T-helper 1 cell treated with Interleukin-12 subunit alpha and Interleukin-12 subunit beta and Interleukin-4 antibody, amounts not matched to agents 30 ng/mL and 1 ng/mL, for 36 hours (primary cell): ENCODE measurements at regions not wholly inside any gene's neighbourhood (a gene's known extent, or its start where the extent isn't known, plus 50 kb on each side); places are given as distances from the start of the nearest gene placed in this dataset.
"Not testable (repeated sequence)": the region's sequence is repeated elsewhere in the genome, so short reads cannot be mapped to it uniquely, and the experiment has no call there.

Experiments
- intact Hi-C: fragments of 100-400 bp; cut with micrococcal nuclease; formaldehyde crosslinking; loops from one replicate; pipeline ENCODE4 v1.15.1; 2024

DNA sequence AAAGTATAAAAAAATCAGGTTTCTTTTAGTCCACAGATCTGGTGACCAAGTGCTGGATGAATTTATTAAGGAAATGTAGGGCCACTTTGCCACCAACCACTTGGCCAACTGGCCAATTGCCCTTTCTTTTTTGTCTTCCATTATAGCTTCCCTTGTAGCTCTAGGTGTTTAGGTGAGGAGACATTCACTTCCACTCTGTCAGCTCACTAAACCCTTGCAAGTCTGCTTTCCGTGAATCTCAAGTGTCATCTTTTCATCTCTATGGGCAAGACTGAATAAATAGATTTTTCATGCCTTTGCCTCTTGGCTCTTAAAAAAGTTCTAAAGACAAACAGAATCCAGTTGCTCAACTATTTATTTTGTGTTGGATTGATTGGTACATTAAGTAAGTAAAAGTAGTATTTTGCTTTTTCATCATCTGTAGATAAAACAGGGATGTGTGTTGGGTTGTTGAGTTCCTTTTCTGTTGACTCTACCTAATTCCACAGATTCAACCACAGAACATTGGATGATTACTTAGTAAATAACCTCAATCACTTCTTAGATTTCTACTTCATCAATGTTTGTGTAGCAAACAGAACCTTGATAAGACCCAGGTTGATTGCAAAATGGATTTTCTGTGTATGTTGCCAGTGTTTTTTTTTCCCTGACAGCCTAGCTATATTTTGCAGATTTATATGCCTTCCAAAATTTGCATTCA is 68.1 kb upstream of the GRXCR1 start:
- intact Hi-C loops = no loop called here

DNA sequence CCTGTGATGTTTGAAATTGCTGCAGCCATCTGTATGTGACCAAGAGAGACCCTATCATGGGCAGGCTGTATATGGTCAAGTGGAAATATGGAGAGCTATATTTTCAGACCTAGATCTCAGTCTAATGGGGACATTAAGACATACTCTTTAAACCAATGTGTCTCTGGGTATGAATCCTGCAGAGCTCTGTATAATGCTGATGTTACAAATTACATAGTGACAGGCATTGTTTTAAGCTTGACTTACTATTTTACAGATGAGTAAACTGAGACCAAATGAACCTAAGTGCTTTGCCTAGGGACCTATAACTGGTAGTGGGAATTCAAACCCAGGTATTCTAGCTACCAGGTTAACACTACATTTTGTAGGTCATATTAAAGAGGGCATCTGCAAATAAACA is 71.3 kb upstream of the GRXCR1 start:
- intact Hi-C loops = no loop called here

DNA sequence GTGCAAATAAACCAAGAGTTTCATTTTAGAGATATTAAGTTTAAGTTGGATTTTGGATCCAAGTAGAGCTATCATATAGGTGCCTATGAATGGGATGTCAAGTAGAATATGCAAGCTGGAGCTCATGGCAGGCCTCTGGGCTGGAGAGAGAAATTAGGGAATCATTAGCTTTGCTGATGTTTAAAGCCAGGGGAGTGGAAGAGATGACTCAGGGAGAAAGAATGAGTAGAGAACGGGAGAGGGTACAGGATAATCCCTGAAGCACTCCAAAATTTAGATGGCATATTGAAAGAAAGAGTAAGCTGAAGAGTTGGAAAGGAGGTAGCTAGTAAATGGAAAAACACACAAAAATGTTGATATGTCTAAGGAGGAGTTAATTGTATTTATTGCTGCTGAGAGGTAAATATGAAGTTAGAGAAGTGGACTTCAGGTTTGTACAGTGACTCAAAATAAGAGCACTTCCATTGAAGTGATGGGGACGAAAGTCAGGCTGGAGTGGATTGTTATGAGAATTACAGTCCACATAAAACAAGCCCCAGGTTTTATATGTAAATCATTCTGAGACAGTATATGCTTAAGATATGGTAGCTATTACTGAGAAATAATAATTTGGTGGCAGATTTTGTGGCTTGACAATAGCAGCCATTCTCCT is 72.5 kb upstream of the GRXCR1 start:
- intact Hi-C loops = loop anchor here (2.0 kb wide), 1 partner anchor 251 kb away; no protein-coding TSS in a partner anchor

- intact Hi-C loops = loop anchor here (1.0 to 2.0 kb wide), 2 partner anchors 46 to 249 kb away; no protein-coding TSS in a partner anchor
Observed at GRCh38 chr4:42817913-42818312, 74.6 kb upstream of the GRXCR1 start.

DNA sequence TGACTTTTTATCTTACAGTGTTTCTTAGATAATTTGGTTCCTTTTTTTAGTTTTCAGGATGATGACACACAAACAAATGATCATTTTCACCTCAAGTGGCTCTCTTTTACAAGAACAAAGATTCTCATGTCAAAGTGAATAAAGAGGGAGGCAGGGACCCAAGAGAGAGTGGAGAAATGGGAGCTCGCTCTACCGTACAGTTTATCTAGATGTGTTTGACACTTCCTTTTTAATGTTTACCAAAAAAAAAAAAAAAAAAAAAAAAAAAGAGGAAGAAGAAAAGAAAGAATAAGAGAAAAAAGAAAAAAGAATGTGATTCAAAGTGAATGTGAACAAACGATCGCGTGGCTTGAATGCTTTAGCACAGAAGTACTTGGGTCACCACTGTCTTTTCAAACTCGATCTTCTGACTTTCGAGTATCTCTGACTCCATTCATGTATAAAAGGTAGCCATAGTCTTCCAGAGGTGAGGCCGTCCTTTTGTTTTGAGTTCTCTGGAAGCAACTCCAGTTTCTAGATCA is 75.6 kb upstream of the GRXCR1 start:
- intact Hi-C loops = loop anchor here (1.0 kb wide), 1 partner anchor 47 kb away; no protein-coding TSS in a partner anchor

DNA sequence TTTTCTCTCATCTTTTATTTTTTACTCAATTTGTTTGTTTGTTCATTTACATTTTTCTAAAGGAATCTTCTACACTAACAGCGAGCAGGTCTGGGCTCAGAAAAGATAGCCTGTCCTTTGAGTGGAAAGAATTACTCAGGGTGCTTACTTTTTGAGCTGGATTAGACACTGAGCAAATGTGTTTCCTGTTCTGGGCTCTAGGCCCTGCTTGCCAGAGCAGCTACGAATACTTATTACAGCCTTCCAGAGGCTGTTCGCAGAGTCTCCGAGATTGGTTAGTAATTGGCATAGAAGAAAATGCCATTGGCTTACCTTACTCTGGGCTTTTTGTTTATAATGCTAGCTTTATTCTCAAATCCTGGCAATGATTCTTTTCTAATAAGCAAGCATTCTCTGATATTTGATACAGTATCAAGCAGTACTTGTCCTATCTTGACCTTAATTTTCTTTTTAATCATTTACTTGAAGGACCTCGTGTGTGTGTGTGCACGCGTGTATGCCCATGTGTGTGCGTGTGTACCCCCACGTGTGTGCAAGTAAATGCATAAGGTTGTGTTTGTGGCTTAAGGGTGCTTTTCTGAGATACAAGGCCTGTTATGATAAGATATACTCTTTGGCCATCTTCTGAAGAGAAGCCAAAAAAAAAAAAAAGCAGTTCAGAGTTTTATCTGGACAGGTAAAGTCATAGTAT is 76.2 kb upstream of the GRXCR1 start:
- intact Hi-C loops = no loop called here

GRCh38 chr4:42809419-42810084 is 83.0 kb upstream of the GRXCR1 start:
- intact Hi-C loops = loop anchor here (10.0 kb wide), 1 partner anchor 255 kb away; no protein-coding TSS in a partner anchor

DNA sequence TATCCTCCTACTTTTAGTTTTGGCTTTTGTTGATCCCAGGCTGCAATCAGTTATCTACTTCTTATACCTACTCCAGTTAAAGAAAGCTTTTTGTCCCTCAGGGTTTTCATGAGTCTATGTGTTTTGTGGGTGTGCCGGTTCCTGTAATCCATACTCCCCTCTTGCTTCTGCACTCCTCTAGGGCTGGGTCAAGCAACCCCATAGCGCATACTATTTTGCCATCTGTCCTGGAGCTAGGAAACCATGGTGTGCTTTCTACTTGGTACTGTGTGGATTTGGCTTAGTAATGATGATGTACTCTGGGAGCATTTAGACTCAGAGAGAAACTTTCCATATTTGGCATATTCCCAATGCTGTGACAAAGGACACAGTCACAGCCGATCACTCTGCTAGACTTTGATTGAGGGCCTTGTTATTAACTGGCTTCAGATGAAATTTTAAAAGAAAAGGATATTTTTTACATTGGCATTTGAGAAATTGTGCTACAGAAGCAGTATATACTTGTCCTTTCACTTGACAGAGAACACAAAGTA is 86.1 kb upstream of the GRXCR1 start:
- intact Hi-C loops = loop anchor here (10.0 kb wide), 1 partner anchor 258 kb away; no protein-coding TSS in a partner anchor

DNA sequence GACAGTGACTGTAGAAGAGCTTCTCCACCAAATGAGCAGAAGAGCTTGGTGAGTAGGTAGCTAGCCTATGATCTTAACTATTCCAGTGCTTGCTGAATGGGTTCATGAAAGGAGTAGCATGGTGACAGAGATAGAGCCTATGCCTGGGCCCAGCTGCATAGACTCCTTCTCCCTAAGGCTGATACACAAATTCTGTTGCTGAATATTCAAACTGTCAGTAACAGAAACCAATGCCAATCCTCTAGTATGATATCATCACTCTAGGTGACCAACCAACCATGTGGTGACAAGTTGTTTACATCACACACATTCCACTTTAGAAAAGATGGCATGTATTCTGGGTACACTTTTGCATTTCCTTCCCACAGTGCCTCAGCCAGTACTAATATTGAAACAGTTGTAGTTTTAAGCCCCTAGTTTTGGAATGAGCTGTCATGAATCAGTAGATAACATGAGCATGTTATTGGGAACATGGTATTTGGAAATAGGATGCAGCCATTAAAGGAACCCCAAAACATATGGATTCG is 103.4 kb upstream of the GRXCR1 start:
- intact Hi-C loops = no loop called here

- intact Hi-C loops = no loop called here
Observed at GRCh38 chr4:42787079-42787463, 105.4 kb upstream of the GRXCR1 start.

- intact Hi-C loops = no loop called here
Observed at GRCh38 chr4:42786350-42787078, 106.0 kb upstream of the GRXCR1 start.

DNA sequence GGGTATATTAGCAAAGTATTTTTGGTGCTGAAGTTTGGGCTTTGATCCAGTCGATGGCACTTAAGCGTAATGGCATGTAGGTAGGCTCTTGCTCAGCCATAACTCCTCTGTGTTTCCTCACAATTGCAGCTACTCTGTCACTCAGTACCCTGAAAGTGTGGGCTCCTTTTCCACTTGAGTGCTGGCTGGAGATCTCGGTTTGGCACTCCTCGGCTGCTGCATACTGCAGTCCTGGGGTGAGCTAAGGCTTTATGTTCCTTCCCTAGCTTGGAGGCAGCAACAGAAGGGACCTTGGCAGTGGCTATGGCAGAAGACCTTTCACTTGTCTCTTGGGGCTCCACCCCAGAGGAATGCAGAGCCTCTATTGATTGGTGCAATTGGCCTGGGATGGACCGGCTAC is 106.7 kb upstream of the GRXCR1 start:
- intact Hi-C loops = no loop called here

- intact Hi-C loops = no loop called here
Observed at GRCh38 chr4:42781315-42781714, 111.2 kb upstream of the GRXCR1 start.

GRCh38 chr4:42778349-42778748 is 114.2 kb upstream of the GRXCR1 start:
- intact Hi-C loops = no loop called here

DNA sequence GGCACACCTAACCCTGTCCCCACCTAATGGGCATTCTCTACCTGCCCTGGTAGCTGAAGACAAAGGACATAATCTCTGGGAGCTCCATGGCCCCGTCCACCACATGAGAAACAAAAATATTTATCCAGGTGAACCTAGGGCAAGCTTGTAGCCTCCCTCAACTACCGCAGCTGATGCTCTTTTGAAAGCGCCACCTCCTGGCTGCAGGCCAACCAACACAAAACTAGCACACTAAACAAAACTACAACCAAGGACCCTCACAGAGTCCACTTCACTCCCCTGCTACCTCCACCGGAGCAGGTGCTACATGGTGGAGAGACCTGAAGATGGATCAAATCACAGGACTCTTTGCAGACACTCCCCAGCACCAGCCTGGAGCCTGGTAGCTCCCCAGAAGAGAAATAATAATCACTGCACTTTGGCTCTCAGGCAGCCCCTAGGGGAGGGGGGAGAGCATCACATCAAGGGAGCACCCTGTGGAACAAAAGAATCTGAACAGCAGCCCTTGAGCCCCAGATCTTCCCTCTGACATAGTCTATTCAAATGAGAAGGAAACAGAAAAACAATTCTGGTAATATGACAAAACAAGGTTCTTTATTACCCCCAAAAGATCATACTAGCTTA is 111.3 kb upstream of the ATP8A1 start:
- intact Hi-C loops = loop anchor here (1.0 kb wide), 1 partner anchor 200 kb away; no protein-coding TSS in a partner anchor

GRCh38 chr4:42767669-42768068 is 110.8 kb upstream of the ATP8A1 start:
- intact Hi-C loops = loop anchor here (1.0 kb wide), 1 partner anchor 199 kb away; no protein-coding TSS in a partner anchor

GRCh38 chr4:42761804-42762203 is 104.9 kb upstream of the ATP8A1 start:
- intact Hi-C loops = no loop called here

- intact Hi-C loops = not testable (repeated sequence)
Observed at GRCh38 chr4:42754965-42755364, 98.1 kb upstream of the ATP8A1 start.

DNA sequence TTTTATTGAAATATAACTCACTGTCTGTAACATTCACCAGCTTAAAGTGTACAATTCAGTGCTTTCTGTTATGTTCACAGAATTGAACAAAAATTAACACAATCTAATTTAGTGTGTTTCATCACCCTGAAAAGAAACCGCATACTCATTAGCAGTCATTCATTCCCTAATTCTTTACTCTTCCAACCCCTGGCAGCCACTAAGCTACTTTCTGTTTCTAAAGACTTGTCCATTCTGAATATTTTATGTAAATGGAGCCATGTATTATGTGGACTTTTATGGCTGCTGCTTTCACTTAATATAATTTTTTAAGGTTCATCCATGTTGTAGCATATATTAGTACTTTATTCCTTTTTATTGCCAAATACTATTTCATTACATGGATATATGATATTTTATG is 94.7 kb upstream of the ATP8A1 start:
- intact Hi-C loops = no loop called here

GRCh38 chr4:42750856-42751255 is 94.0 kb upstream of the ATP8A1 start:
- intact Hi-C loops = loop anchor here (1.0 kb wide), 1 partner anchor 183 kb away; no protein-coding TSS in a partner anchor
